HUES6 (cell line): ENCODE measurements at regions not wholly inside any gene's neighbourhood (a gene's known extent, or its start where the extent isn't known, plus 50 kb on each side); places are given as distances from the start of the nearest gene placed in this dataset.
"Not testable (repeated sequence)": the region's sequence is repeated elsewhere in the genome, so short reads cannot be mapped to it uniquely, and the experiment has no call there.

Experiments used
- H3K27ac ChIP-seq: 2 replicates; pipeline ENCODE4 v1.7.0; 2013; ENCODE audit warnings: low read depth, mild to moderate bottlenecking, low read length, inconsistent platforms
- H3K27me3 ChIP-seq: 2 replicates; pipeline ENCODE4 v1.6.1; 2013; ENCODE audit warnings: low read length; ENCODE audit not compliant: control insufficient read depth, insufficient read depth
- H3K36me3 ChIP-seq: 2 replicates; pipeline ENCODE4 v1.6.1; 2013; ENCODE audit warnings: low read length; ENCODE audit not compliant: control insufficient read depth, insufficient read depth
- H3K4me1 ChIP-seq: 2 replicates; pipeline ENCODE4 v1.6.1; 2013; ENCODE audit warnings: low read length; ENCODE audit not compliant: control insufficient read depth, insufficient read depth
- H3K4me3 ChIP-seq: 2 replicates; pipeline ENCODE4 v1.5.1; 2013; ENCODE audit warnings: low read depth, low read length
- H3K9ac ChIP-seq: one replicate; pipeline ENCODE4 v1.6.1; 2013; ENCODE audit warnings: mild to moderate bottlenecking, low read length
- H3K9me3 ChIP-seq: 2 replicates; pipeline ENCODE4 v1.6.1; 2013; ENCODE audit warnings: low read depth, low read length; ENCODE audit not compliant: control insufficient read depth, insufficient read depth

GRCh38 chr6:120378582-120379220 lies 955.6 kb downstream of the TBC1D32 start:
- Histone ChIP-seq H3K36me3 (no peaks in the 10 kb centered on the region), H3K27me3 (no peaks in the 10 kb centered on the region), H3K27ac (no peak overlapping the region), H3K4me1 (no peaks in the 10 kb centered on the region), H3K9ac (no peak overlapping the region), H3K4me3 (no peak overlapping the region), H3K9me3 (no peaks in the 10 kb centered on the region)

DNA sequence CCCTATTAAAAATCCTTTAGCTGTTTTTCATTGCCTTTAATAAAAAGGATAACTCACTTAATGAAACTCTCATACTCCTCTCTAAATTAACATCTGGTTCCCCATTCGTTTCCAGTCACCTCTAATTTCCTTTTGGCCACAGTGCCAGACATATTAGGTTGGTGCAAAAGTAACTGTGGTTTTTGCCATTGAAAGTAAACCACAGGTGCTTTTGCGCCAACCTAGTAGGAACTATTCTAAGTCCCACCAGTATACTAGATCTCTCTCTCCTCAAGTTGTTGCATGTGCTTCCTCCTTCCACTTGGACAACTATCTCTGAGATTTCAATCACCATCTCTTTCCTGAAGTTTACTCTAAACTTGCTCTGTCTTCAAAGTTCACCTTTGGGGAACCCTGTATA lies 961.1 kb downstream of the TBC1D32 start:
- Histone ChIP-seq H3K9ac (no peak overlapping the region), H3K36me3 (no peaks in the 10 kb centered on the region)

DNA sequence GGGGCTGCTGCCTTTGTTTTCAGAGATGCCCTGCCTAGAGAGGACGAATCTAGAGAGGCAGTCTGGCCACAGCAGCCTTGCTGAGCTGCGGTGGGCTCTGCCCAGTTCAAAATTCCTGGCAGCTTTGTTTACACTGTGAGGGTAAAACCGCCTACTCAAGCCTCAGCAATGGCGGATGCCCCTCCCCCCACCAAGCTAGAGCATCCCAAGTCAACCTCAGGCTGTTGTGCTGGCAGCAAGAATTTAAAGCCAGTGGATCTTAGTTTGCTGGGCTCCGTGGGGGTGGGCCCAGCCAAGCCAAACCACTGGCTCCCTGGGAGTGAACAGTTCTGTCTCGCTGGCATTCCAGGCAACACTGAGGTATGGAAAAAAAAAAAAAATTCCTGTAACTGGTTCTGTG lies 970.9 kb downstream of the TBC1D32 start:
- no peaks in the 10 kb centered on the region for H3K27me3 ChIP-seq

More for the DNA sequence above, 961.1 kb downstream of the TBC1D32 start:
- Histone ChIP-seq H3K4me1 (no peaks in the 10 kb centered on the region), H3K27me3 (no peaks in the 10 kb centered on the region), H3K4me3 (no peak overlapping the region), H3K9me3 (no peaks in the 10 kb centered on the region), H3K27ac (no peak overlapping the region)

DNA sequence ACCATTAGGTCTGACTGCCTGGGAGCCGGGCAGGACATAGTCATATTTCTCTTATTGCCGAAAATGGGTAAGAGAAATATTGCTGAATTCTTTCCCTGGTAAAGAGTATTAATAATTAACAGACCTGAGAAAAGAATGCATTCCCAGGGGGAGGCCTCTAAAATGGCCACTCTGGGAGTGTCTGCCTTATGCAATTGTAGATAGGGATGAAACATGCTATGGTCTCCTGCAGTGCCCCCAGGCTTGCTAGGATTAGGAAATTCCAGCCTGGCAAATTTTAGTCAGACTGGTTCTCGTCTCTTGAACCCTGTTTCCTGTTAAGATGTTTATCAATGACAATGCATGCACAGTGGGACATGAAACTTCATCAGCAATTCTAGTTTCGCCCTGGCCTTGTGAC lies 975.7 kb downstream of the TBC1D32 start:
- H3K36me3 ChIP-seq, H3K4me1 ChIP-seq, H3K27ac ChIP-seq: not testable (repeated sequence)

More for the DNA sequence above, 970.9 kb downstream of the TBC1D32 start:
- Histone ChIP-seq H3K9me3 (peaks cover 10% of the 10 kb centered on the region), H3K9ac (no peak overlapping the region), H3K4me1 (peaks cover 7% of the 10 kb centered on the region; the same call in 1 of the 2 replicates), H3K36me3 (no peaks in the 10 kb centered on the region), H3K27ac (no peak overlapping the region), H3K4me3 (no peak overlapping the region)

GRCh38 chr6:120357447-120357846 lies 976.8 kb downstream of the TBC1D32 start:
- Histone ChIP-seq H3K4me1 (0 out of 2 replicates have a peak, but pooled peaks cover 3% of the 10 kb centered on the region), H3K9ac (no peak overlapping the region), H3K27me3 (no peaks in the 10 kb centered on the region), H3K36me3 (no peaks in the 10 kb centered on the region), H3K4me3 (no peak overlapping the region), H3K9me3 (peaks cover 23% of the 10 kb centered on the region), H3K27ac (no peak overlapping the region)

More for the DNA sequence above, 975.7 kb downstream of the TBC1D32 start:
- not testable (repeated sequence) for H3K4me3 ChIP-seq, H3K27me3 ChIP-seq, H3K9ac ChIP-seq
- H3K9me3 ChIP-seq, result peaks cover 23% of the 10 kb centered on the region

DNA sequence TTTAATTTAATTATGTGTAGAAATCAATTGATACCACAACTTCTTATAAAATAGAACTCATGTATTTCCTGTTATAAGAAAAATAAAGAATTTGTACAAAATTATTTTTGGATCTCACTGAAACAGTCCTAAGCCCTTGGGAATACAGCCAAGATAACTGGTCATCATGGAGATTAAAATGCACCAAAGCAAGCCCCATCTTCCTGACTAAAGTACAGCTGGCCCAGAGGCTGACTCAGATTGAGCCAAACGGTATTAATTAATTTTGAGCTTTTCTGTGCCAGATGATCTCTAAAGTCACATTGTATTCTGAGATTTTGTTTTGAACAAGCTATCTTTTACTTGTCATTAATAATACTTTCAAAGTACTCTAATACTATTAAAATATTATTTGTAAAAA lies 978.5 kb downstream of the TBC1D32 start:
- H3K9ac ChIP-seq, result no peak overlapping the region

GRCh38 chr6:120354452-120355098 lies 979.7 kb downstream of the TBC1D32 start:
- H3K27me3 ChIP-seq, result no peaks in the 10 kb centered on the region
- H3K4me3 ChIP-seq, result no peak overlapping the region
- no peaks in the 10 kb centered on the region for H3K36me3 ChIP-seq
- H3K9ac ChIP-seq, result no peak overlapping the region
- no peak overlapping the region for H3K27ac ChIP-seq
- peaks cover 21% of the 10 kb centered on the region for H3K9me3 ChIP-seq
- 0 out of 2 replicates have a peak, but pooled peaks cover 3% of the 10 kb centered on the region for H3K4me1 ChIP-seq

More for the DNA sequence above, 978.5 kb downstream of the TBC1D32 start:
- H3K27ac ChIP-seq, result no peak overlapping the region
- peaks cover 21% of the 10 kb centered on the region for H3K9me3 ChIP-seq
- H3K27me3 ChIP-seq, result no peaks in the 10 kb centered on the region
- H3K36me3 ChIP-seq, result no peaks in the 10 kb centered on the region
- H3K4me1 ChIP-seq, result 0 out of 2 replicates have a peak, but pooled peaks cover 3% of the 10 kb centered on the region
- H3K4me3 ChIP-seq, result no peak overlapping the region

GRCh38 chr6:120352491-120352890 lies 981.8 kb downstream of the TBC1D32 start:
- no peak overlapping the region for H3K27ac ChIP-seq
- no peak overlapping the region for H3K9ac ChIP-seq
- no peaks in the 10 kb centered on the region for H3K27me3 ChIP-seq
- H3K36me3 ChIP-seq, result no peaks in the 10 kb centered on the region
- H3K9me3 ChIP-seq, result peaks cover 5% of the 10 kb centered on the region; the same call in 1 of the 2 replicates
- no peak overlapping the region for H3K4me3 ChIP-seq
- 0 out of 2 replicates have a peak, but pooled peaks cover 3% of the 10 kb centered on the region for H3K4me1 ChIP-seq

GRCh38 chr6:120348926-120349325 lies 985.4 kb downstream of the TBC1D32 start:
- H3K4me3 ChIP-seq, result no peak overlapping the region
- no peaks in the 10 kb centered on the region for H3K36me3 ChIP-seq
- H3K9me3 ChIP-seq, result no peaks in the 10 kb centered on the region
- no peaks in the 10 kb centered on the region for H3K27me3 ChIP-seq
- 0 out of 2 replicates have a peak, but pooled peaks cover 3% of the 10 kb centered on the region for H3K4me1 ChIP-seq
- no peak overlapping the region for H3K9ac ChIP-seq
- H3K27ac ChIP-seq, result no peak overlapping the region

DNA sequence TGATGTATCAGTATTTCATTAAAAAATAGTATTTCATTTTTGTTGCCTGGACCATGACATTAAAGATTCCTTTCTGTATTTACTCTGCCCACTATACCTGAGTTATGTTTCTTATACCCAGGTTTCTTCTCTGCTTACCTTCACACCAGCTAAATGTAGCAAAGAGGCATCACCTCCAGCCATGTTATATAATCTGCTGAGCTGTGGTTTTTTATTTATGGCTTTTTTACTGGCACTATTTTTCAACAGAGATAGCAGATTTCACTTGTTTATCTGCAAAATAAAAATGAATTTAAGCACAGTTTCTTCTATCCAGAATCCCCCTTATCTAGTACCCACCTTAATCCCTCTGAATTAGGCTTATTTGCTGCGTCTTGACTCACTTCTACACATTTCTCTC lies 979.0 kb upstream of the MAN1A1 start:
- no peak overlapping the region for H3K9ac ChIP-seq
- no peak overlapping the region for H3K27ac ChIP-seq
- H3K4me3 ChIP-seq, result no peak overlapping the region
- no peaks in the 10 kb centered on the region for H3K27me3 ChIP-seq
- no peaks in the 10 kb centered on the region for H3K4me1 ChIP-seq
- H3K36me3 ChIP-seq, result no peaks in the 10 kb centered on the region
- H3K9me3 ChIP-seq, result no peaks in the 10 kb centered on the region

GRCh38 chr6:120320481-120321162 lies 971.1 kb upstream of the MAN1A1 start:
- no peak overlapping the region for H3K9ac ChIP-seq
- no peak overlapping the region for H3K27ac ChIP-seq
- H3K4me1 ChIP-seq, result no peaks in the 10 kb centered on the region
- peaks cover 3% of the 10 kb centered on the region; the same call in 1 of the 2 replicates for H3K9me3 ChIP-seq
- no peak overlapping the region for H3K4me3 ChIP-seq
- H3K27me3 ChIP-seq, result no peaks in the 10 kb centered on the region
- no peaks in the 10 kb centered on the region for H3K36me3 ChIP-seq
